WI38 (cell line): ENCODE measurements at regions not wholly inside any gene's neighbourhood (a gene's known extent, or its start where the extent isn't known, plus 50 kb on each side); places are given as distances from the start of the nearest gene placed in this dataset.
"Not testable (repeated sequence)": the region's sequence is repeated elsewhere in the genome, so short reads cannot be mapped to it uniquely, and the experiment has no call there.

Experiments used
- H3K4me3 ChIP-seq: 2 replicates; pipeline ENCODE4 v1.5.1; 2011; ENCODE audit warnings: low read depth, mild to moderate bottlenecking, control low read depth, low read length
- CTCF ChIP-seq: IDR thresholded peaks from 2 replicates; pipeline ENCODE4 v1.5.1; 2012; ENCODE audit warnings: low read depth, mild to moderate bottlenecking, control low read depth, low read length

GRCh38 chr5:18799482-18800128 is 1165.3 kb downstream of the TAF11L14 start:
- no peak for TF ChIP-seq CTCF
- H3K4me3 ChIP-seq: no peak overlapping the region

DNA sequence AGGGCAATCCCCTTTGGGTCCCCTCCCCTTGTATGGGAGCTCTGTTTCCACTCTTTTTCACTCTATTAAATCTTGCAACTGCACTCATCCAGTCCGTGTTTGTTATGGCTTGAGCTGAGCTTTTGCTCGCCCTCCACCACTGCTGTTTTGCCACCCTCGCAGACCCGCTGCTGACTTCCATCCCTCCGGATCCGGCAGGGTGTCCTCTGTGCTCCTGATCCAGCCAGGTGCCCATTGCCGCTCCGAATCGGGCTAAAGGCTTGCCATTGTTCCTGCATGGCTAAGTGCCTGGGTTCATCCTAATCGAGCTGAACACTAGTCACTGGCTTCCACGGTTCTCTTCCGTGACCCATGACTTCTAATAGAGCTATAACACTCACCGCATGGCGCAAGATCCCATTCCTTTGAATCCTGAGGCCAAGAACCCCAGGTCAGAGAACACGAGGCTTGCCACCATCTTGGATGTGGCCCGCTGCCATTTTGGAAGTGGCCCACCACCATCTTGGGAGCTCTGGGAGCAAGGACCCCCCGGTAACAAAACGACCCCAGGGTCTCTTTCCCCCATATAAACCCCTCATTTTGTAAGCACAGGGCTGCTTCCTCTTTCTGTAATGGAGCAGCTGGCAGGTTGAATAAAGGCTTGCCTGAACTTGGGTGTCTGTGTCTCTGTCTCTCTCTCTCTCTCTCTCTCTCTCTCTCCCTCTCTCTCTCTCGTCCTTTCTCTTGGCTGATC is 1166.2 kb downstream of the TAF11L14 start:
- TF ChIP-seq CTCF: no peak
- no peak overlapping the region for H3K4me3 ChIP-seq

GRCh38 chr5:18801413-18801812 is 1167.2 kb downstream of the TAF11L14 start:
- H3K4me3 ChIP-seq: not testable (repeated sequence)

- no peak overlapping the region for H3K4me3 ChIP-seq
- TF ChIP-seq CTCF: no peak
Observed at GRCh38 chr5:18802336-18802735, 1168.1 kb downstream of the TAF11L14 start.

- no peak overlapping the region for H3K4me3 ChIP-seq
- TF ChIP-seq CTCF: no peak
Observed at GRCh38 chr5:18805376-18805775, 1171.1 kb downstream of the TAF11L14 start.

DNA sequence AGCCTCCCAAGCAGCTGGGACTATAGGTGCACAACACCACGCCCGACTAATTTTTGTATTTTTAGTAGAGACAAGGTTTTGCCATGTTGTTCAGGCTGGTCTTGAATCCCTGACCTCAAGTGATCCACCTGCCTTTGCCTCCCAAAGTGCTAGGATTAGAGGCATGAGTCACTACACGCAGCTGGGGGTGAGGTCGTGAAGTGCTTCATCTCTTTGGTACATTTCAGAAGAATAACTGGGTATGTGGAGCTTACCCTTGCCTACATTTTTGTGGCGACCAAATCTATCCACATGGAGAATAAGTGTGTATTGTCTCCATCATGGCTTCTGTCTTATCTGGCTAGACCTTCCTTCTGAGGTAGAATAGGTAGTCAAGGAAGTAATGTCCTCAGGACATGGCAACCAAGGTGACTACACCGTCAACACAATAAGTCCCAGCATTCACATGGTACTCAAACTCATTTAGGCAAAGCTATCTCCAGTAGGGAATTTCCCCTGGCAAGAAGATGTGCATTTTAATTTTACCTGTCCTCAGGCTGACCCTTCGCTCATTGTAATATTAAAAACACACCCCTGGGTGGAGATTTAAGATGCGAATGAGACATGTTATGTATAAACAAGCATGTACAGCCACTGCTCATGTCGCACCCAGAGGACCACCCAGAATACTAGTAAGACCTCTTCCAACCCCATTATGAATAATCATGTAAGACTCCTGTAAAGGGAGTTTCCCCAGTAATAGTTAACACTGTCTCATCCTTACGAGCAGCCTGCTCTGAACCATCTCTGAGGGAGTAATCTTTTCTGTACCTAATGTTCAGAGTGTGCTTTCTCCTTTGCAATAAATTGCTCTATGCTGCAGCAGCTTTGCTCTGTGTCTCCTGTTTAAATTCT is 1173.2 kb downstream of the TAF11L14 start:
- H3K4me3 ChIP-seq: no peak overlapping the region
- no peak for TF ChIP-seq CTCF

- TF ChIP-seq CTCF: no peak
- no peak overlapping the region for H3K4me3 ChIP-seq
Observed at GRCh38 chr5:18811661-18812060, 1176.3 kb downstream of the CDH18 start.
